Activated CD8-positive, alpha-beta T cell treated with anti-CD3 and anti-CD28 coated beads for 36 hours (primary cell): ENCODE measurements at regions not wholly inside any gene's neighbourhood (a gene's known extent, or its start where the extent isn't known, plus 50 kb on each side); places are given as distances from the start of the nearest gene placed in this dataset.

ENCODE experiments used
- ATAC-seq: fragments of 200-7000 bp; cut with Tn5 transposase; one replicate; pipeline ENCODE4 v1.10.0; 2021; ENCODE audit warnings: mild to moderate bottlenecking, moderate library complexity
- CTCF ChIA-PET: fragments of 350-600 bp; sonication (Branson Sonifier 250); formaldehyde crosslinking; loops from one replicate; lab custom pipeline; 2021; ENCODE audit warnings: antibody characterized with exemption; lab: Charles Lee
- POLR2A ChIA-PET: fragments of 350-600 bp; sonication (Branson Sonifier 250); formaldehyde crosslinking; loops from one replicate; lab custom pipeline; 2021; ENCODE audit warnings: antibody characterized with exemption; lab: Charles Lee
- DNase-seq: peaks from one replicate; pipeline ENCODE4 v3.0.0-alpha.2; 2020
- H3K27ac Mint-ChIP-seq: one replicate; pipeline ENCODE4 v1.8.0; 2021; ENCODE audit warnings: mild to moderate bottlenecking, mixed read lengths
- H3K27me3 Mint-ChIP-seq: one replicate; pipeline ENCODE4 v1.8.0; 2021; ENCODE audit warnings: mixed read lengths
- H3K36me3 Mint-ChIP-seq: one replicate; pipeline ENCODE4 v1.8.0; 2021; ENCODE audit warnings: low read depth, mixed read lengths
- H3K4me1 Mint-ChIP-seq: one replicate; pipeline ENCODE4 v1.8.0; 2021; ENCODE audit warnings: low read depth, mixed read lengths
- H3K4me3 Mint-ChIP-seq: one replicate; pipeline ENCODE4 v1.8.0; 2021; ENCODE audit warnings: mild to moderate bottlenecking, moderate library complexity, mixed read lengths
- H3K9me3 Mint-ChIP-seq: one replicate; pipeline ENCODE4 v1.8.0; 2021; ENCODE audit warnings: mixed read lengths
- intact Hi-C: fragments of 100-400 bp; cut with micrococcal nuclease; formaldehyde crosslinking; loops from one replicate; pipeline ENCODE4 v1.10.0; 2022
- TF ChIP-seq, protein P1 (sequence below): fragments of 200-600 bp; IDR thresholded peaks from one replicate; pipeline ENCODE4 v1.8.0; 2022; ENCODE audit warnings: antibody characterized with exemption, mild to moderate bottlenecking

DNA sequence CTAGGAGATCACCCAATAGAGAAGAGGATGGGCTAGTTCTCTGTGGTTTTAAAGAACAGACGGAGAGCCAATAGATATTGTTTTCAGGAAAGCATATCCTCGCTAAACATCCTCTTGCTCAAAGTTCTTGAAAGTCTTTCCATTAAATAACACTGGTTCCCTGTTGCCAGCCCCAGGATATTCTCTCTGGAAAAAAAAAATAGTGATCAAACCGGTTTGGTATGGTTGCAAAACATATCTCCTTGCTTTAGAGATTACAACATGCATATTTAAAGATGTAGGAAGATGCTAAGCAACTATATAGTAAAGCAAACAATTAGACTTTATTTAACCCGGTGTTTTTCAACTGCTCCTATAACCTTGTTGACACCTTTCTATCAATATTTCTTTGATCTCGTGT is 211.4 kb downstream of the CMPK2 start:
- H3K36me3 Mint-ChIP-seq = no peaks in the 10 kb centered on the region
- DNase-seq (no peak), ATAC-seq (no peak)
- no peaks in the 10 kb centered on the region for H3K9me3 Mint-ChIP-seq
- CTCF ChIA-PET = no interaction called here
- H3K4me1 Mint-ChIP-seq = no peaks in the 10 kb centered on the region
- TF ChIP-seq, protein P1, sequence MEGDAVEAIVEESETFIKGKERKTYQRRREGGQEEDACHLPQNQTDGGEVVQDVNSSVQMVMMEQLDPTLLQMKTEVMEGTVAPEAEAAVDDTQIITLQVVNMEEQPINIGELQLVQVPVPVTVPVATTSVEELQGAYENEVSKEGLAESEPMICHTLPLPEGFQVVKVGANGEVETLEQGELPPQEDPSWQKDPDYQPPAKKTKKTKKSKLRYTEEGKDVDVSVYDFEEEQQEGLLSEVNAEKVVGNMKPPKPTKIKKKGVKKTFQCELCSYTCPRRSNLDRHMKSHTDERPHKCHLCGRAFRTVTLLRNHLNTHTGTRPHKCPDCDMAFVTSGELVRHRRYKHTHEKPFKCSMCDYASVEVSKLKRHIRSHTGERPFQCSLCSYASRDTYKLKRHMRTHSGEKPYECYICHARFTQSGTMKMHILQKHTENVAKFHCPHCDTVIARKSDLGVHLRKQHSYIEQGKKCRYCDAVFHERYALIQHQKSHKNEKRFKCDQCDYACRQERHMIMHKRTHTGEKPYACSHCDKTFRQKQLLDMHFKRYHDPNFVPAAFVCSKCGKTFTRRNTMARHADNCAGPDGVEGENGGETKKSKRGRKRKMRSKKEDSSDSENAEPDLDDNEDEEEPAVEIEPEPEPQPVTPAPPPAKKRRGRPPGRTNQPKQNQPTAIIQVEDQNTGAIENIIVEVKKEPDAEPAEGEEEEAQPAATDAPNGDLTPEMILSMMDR = no peak
- intact Hi-C loops = no loop called here
- H3K27me3 Mint-ChIP-seq = peaks cover 2% of the 10 kb centered on the region
- no peak overlapping the region for H3K27ac Mint-ChIP-seq
- POLR2A ChIA-PET = no interaction called here
- no peak overlapping the region for H3K4me3 Mint-ChIP-seq

DNA sequence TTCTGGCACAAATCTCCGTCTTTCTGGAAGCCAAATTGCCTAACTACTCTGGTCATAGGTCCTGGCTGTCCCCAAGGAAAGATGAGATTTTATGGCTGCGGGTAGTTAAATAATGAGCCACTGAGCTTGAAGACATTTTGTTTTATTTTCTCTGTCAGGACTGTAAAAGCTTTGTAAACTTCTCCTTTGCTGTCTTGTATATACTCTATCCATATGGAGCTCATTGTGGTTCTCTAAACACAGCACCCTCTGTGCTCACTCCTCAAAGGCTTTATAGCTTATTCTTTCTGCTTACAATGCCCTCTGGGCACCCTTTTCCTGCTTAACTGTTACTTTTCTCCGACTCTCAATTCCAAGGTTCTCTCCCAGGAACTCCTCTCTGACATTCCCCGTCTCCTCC is 209.1 kb downstream of the CMPK2 start:
- Mint-ChIP-seq H3K4me1 (no peaks in the 10 kb centered on the region), H3K4me3 (no peak overlapping the region), H3K9me3 (no peaks in the 10 kb centered on the region), H3K36me3 (no peaks in the 10 kb centered on the region), H3K27me3 (peaks cover 2% of the 10 kb centered on the region), H3K27ac (no peak overlapping the region)
- TF ChIP-seq, protein P1 = no peak
- DNase-seq (no peak), ATAC-seq (no peak)
- intact Hi-C loops = no loop called here
- POLR2A ChIA-PET = interaction anchor here (0.5 kb wide), 1 partner anchor 32 kb away, joined by 3 read pairs; no protein-coding TSS in a partner anchor
- CTCF ChIA-PET = no interaction called here

DNA sequence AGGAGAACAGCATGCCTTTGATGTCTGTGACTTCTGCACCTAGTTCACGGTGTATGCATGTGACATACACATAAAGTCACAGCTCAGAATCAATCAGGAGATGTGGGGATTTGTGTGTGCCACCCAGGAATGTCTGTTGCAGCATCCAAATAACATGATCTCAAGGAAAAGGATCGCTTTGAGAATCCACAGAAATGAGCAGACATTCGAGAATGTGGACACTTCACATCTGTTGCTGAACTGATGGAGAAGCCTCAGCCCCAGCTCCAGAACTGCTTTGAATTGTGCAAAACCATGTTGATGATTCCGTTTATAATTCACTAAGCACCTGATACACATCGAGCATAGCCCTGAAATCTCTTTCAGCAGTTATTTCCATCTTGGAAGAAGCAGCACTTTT is 208.6 kb downstream of the CMPK2 start:
- POLR2A ChIA-PET = no interaction called here
- Mint-ChIP-seq H3K27me3 (peaks cover 2% of the 10 kb centered on the region), H3K9me3 (no peaks in the 10 kb centered on the region), H3K4me1 (no peaks in the 10 kb centered on the region), H3K4me3 (no peak overlapping the region), H3K27ac (no peak overlapping the region), H3K36me3 (no peaks in the 10 kb centered on the region)
- CTCF ChIA-PET = no interaction called here
- TF ChIP-seq, protein P1 = no peak
- ATAC-seq (no peak), DNase-seq (no peak)
- intact Hi-C loops = no loop called here

DNA sequence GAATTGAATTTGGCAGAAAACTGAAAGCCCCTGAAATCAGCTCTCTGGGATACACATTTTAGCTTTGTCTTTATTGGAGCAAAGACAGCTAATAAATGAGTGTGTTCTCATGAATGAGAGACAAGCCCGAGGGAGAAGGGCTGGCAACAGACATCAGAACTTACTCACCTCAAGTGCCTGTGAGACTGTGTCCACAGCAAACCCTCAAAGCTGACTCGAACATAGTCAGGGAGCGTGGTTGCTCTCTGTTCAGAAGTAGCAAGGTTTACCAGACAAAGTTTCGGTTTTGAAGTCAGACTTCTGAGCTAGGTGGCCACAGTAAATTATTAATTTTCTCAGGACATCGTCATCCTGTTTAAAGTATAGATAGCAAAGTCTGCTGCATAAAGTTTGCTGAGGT is 207.9 kb downstream of the CMPK2 start:
- H3K4me1 Mint-ChIP-seq = no peaks in the 10 kb centered on the region
- intact Hi-C loops = no loop called here
- DNase-seq (no peak), ATAC-seq (no peak)
- TF ChIP-seq, protein P1 = no peak
- H3K36me3 Mint-ChIP-seq = no peaks in the 10 kb centered on the region
- peaks cover 2% of the 10 kb centered on the region for H3K27me3 Mint-ChIP-seq
- no peak overlapping the region for H3K4me3 Mint-ChIP-seq
- ChIA-PET POLR2A (no interaction called here), CTCF (no interaction called here)
- no peak overlapping the region for H3K27ac Mint-ChIP-seq
- no peaks in the 10 kb centered on the region for H3K9me3 Mint-ChIP-seq

DNA sequence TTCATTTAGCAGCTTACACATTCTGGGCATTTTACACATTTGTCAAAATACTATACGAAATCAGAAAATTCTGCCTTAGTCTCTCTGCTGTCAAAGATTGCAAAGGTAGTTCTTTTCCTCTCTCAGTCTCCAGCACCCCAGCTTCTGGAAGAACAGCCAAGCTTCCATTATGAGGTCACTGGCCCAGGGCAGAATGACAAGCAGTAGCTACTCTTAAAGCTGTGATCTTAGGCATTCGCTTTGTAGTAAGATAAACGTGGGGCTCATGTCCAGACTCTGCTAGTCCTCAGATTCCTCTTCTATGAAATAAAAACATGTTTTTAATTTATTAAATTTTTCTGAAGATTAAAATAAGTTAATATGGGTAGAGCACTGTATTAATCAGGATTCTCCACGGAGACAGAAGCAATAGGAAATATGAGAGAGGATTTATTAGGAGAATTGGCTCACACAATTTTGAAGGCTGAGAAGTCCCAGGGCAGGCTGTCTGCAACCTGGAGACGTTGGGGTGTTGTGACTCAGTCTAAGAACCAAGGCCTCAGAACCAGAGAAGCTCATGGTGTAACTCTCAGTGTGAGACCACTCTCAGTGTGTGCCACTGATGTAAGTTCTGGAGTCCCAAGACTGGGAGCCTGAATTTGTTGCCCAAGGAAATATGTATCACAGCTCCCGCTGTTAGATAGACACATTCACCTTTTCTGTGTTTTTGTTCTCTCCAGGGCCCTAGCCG is 201.2 kb downstream of the CMPK2 start:
- Mint-ChIP-seq H3K4me1 (no peaks in the 10 kb centered on the region), H3K9me3 (no peaks in the 10 kb centered on the region), H3K27me3 (no peaks in the 10 kb centered on the region), H3K27ac (no peak overlapping the region), H3K4me3 (no peak overlapping the region), H3K36me3 (no peaks in the 10 kb centered on the region)
- ATAC-seq = no peak
- DNase-seq = no peak
- ChIA-PET CTCF (interaction anchor here (1.1 kb wide), 1 partner anchor 109 kb away, joined by 3 read pairs; no protein-coding TSS in a partner anchor), POLR2A (no interaction called here)
- TF ChIP-seq, protein P1 = no peak
- intact Hi-C loops = no loop called here
